K562 (cell line): ENCODE measurements at regions not wholly inside any gene's neighbourhood (a gene's known extent, or its start where the extent isn't known, plus 50 kb on each side); places are given as distances from the start of the nearest gene placed in this dataset.
A peak's percentile ranks its signal among the peaks of the same experiment; 100 is the strongest.

ENCODE experiments used
- ATAC-seq: fragments of 200-7000 bp; cut with Tn5 transposase; 3 replicates; pipeline ENCODE4 v1.9.1; 2020; ENCODE audit warnings: moderate library complexity
- BruUV-seq: library from RNA; stranded (reverse); fragments of 400-500 nt; replicated peaks from 2 replicates; lab custom pipeline; 2021; lab: Mats Ljungman, UMichigan
- CTCF ChIA-PET: fragments of 300-600 bp; formaldehyde crosslinking; extraction: SDS; loops from one replicate; lab custom pipeline; 2021; ENCODE audit warnings: low intra/inter-chr PET ratio; lab: Yijun Ruan, JAX
- POLR2A ChIA-PET: fragments of 300-600, 350-650 bp; sonication (Branson Sonifier 250); formaldehyde crosslinking; extraction: SDS; loops from one replicate; lab custom pipeline; 2021; ENCODE audit warnings: antibody characterized with exemption, inconsistent platforms; lab: Yijun Ruan, JAX
- DNase-seq, 4 experiments: peaks; one replicate each; pipeline versions ENCODE4 v3.0.0 to v3.0.0-alpha.2; 2011 to 2018; ENCODE audit warnings: low spot score in 3 of 4, mixed read lengths in 3 of 4; ENCODE audit errors: extremely low read depth in 1 of 4
- FAIRE-seq: peaks from 2 replicates; lab custom pipeline; 2011; peaks lifted over from hg19 to GRCh38; lab: Jason Lieb, UNC
- H2AFZ ChIP-seq: 2 replicates; pipeline ENCODE4 v1.6.0; 2011; ENCODE audit warnings: low read depth, low read length, control low read depth, inconsistent platforms
- H3K27ac ChIP-seq: fragments of 200-600 bp; 3 replicates; pipeline ENCODE4 v1.8.0; 2011; ENCODE audit warnings: low read depth, mild to moderate bottlenecking, control low read depth, inconsistent platforms, low read length, moderate library complexity, mixed read lengths; ENCODE audit errors: extremely low read depth
- H3K27me3 ChIP-seq, 2 experiments: fragments of 300-600 bp in 1 of 2; 2 replicates in 1 of 2; 3 replicates in 1 of 2; pipeline versions ENCODE4 v1.6.0 to v1.8.0; 2011; ENCODE audit warnings: inconsistent platforms in 2 of 2, low read length in 2 of 2, mild to moderate bottlenecking in 1 of 2, mixed read lengths in 1 of 2, moderate library complexity in 1 of 2; ENCODE audit not compliant: control insufficient read depth in 2 of 2, insufficient read depth in 2 of 2
- H3K36me3 ChIP-seq: fragments of 300-600 bp; 3 replicates; pipeline ENCODE4 v1.8.0; 2011; ENCODE audit warnings: mild to moderate bottlenecking, low read length, inconsistent platforms; ENCODE audit not compliant: control insufficient read depth, insufficient read depth
- H3K4me1 ChIP-seq, 2 experiments: fragments of 200-600 bp in 1 of 2; replicated peaks in 1 of 2; 2 replicates in 1 of 2; 3 replicates in 1 of 2; pipeline versions ENCODE4 v1.5.1 to v1.8.0; 2011; ENCODE audit warnings: inconsistent platforms in 2 of 2, low read length in 2 of 2, mild to moderate bottlenecking in 1 of 2, mixed read lengths in 1 of 2, moderate library complexity in 1 of 2; ENCODE audit not compliant: control insufficient read depth in 2 of 2, insufficient read depth in 2 of 2
- H3K4me2 ChIP-seq: 2 replicates; pipeline ENCODE4 v1.6.1; 2011; ENCODE audit warnings: low read length, control low read depth, inconsistent platforms, mixed read lengths; ENCODE audit not compliant: insufficient read depth
- H3K4me3 ChIP-seq: fragments of 200-600 bp; sonication (generic), shearing (Covaris generic); 2 replicates; pipeline ENCODE4 v1.5.1; 2016; ENCODE audit warnings: control low read depth, inconsistent platforms
- H3K79me2 ChIP-seq: fragments of 200-600 bp; 3 replicates; pipeline ENCODE4 v1.8.0; 2011; ENCODE audit warnings: low read length, inconsistent platforms; ENCODE audit not compliant: control insufficient read depth, insufficient read depth
- H3K9ac ChIP-seq, 2 experiments: 2 replicates each; pipeline versions ENCODE4 v1.6.0 to v1.6.1; 2011; ENCODE audit warnings: low read depth in 2 of 2, low read length in 2 of 2, control low read depth in 1 of 2, inconsistent platforms in 1 of 2, mild to moderate bottlenecking in 1 of 2, mixed read lengths in 1 of 2; ENCODE audit not compliant: insufficient read depth in 1 of 2
- H3K9me1 ChIP-seq: one replicate; pipeline ENCODE4 v1.6.0; 2011; ENCODE audit warnings: inconsistent platforms, mild to moderate bottlenecking, low read length, moderate library complexity; ENCODE audit not compliant: control insufficient read depth, insufficient read depth
- H3K9me3 ChIP-seq: replicated peaks from 2 replicates; pipeline ENCODE4 v1.5.1; 2011; ENCODE audit warnings: low read depth, low read length, inconsistent platforms; ENCODE audit not compliant: control insufficient read depth, insufficient read depth
- H4K20me1 ChIP-seq: replicated peaks from 2 replicates; pipeline ENCODE4 v1.6.1; 2011; ENCODE audit warnings: low read length, inconsistent platforms, mixed read lengths; ENCODE audit not compliant: control insufficient read depth, insufficient read depth
- E2F1 ChIP-seq: sonication (generic); formaldehyde crosslinking; IDR thresholded peaks from 2 replicates; pipeline ENCODE4 v1.8.1; 2023; ENCODE audit warnings: mild to moderate bottlenecking, missing genetic modification reagents, moderate library complexity
- MEIS2 ChIP-seq: fragments of 450-650 bp; IDR thresholded peaks from 2 replicates; pipeline ENCODE4 v1.6.1; 2014; ENCODE audit warnings: mild to moderate bottlenecking; ENCODE audit not compliant: partially characterized antibody
- PPARD ChIP-seq: fragments of 250-450 bp; sonication (Bioruptor Pico); IDR thresholded peaks from 2 replicates; pipeline ENCODE4 v1.8.0; 2022; ENCODE audit warnings: inconsistent platforms, mild to moderate bottlenecking, moderate library complexity
- ZNF696 ChIP-seq: fragments of 250-450 bp; sonication (Bioruptor Pico); conservative IDR thresholded peaks from 2 replicates; pipeline ENCODE4 v1.4.0; 2020; ENCODE audit warnings: mild to moderate bottlenecking, moderate library complexity
- WGBS: fragments of 100-300 bp; shearing (Covaris generic); methylation state at CpG from one replicate; pipeline ENCODE4 v1.1.6; 2016; ENCODE audit warnings: low coverage, mixed read lengths; ENCODE audit not compliant: insufficient coverage; ENCODE audit errors: missing lambda C conversion rate; 5-methylcytosine and 5-hydroxymethylcytosine counted together
- in situ Hi-C: fragments of 300-500 bp; cut with MboI; formaldehyde crosslinking; loops from 4 replicates; pipeline ENCODE4 v1.15.0; 2018; ENCODE audit warnings: inconsistent platforms, mixed read lengths
- intact Hi-C: fragments of 100-400 bp; cut with micrococcal nuclease; formaldehyde crosslinking; loops from 2 replicates; pipeline ENCODE4 v1.14.2; 2022

DNA sequence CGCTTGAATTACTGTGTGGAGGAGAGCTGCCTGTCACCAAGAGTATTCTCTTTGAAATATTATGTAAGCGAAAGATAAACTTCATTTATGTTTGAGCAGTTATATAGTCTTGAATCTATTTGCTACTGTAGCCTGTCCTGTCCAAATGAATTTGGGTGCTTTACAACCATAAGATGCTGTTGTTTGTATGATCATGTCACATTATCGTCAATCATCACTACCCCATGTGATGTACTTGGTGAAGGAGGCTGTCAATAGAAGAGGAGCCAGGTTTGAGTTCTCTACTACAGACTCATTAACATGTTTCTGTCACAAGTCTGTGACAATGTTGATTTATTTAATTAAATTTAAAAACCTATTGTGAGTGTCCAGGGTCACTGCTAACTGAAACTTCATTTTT lies 403.3 kb upstream of the MEF2C start:
- Histone ChIP-seq H3K4me2 (no peak overlapping the region), H2AFZ (no peak overlapping the region), H3K9ac (no peak overlapping the region), H3K27ac (no peak overlapping the region), H3K79me2 (no peaks in the 10 kb centered on the region), H3K27me3 (no peaks in the 10 kb centered on the region), H3K9me3 (no peaks in the 10 kb centered on the region), H3K4me3 (no peak overlapping the region), H3K9me1 (no peaks in the 10 kb centered on the region), H4K20me1 (no peaks in the 10 kb centered on the region), H3K36me3 (no peaks in the 10 kb centered on the region), H3K4me1 (peaks cover 0 to 5% of the 10 kb centered on the region in 2 experiments; a peak in 1 of 5 replicates)
- BruUV-seq: no TSS peak
- intact Hi-C loops: no loop called here
- no peak for TF ChIP-seq PPARD (CRISPR knock-in tag)
- peak; percentile 47 for TF ChIP-seq MEIS2
- TF ChIP-seq E2F1 (CRISPR knock-in tag): no peak
- CTCF ChIA-PET: no interaction called here
- POLR2A ChIA-PET: no interaction called here
- WGBS: 39% methylated on average over 3 of the region's 3 CpGs
- ATAC-seq (no peak), DNase-seq (no peak), FAIRE-seq (no peak)
- in situ Hi-C loops: no loop called here

- no peaks in the 10 kb centered on the region for H3K27me3 ChIP-seq
- DNase-seq (peak in 1 of 4 experiments; percentile 16), ATAC-seq (peak; percentile 37; the same call in 1 of the 3 replicates), FAIRE-seq (no peak)
- WGBS: 58% methylated on average over 3 of the region's 3 CpGs
- intact Hi-C loops: no loop called here
- TF ChIP-seq ZNF696 (CRISPR knock-in tag): no peak
- no peak overlapping the region for H2AFZ ChIP-seq
- BruUV-seq: no TSS peak
- H3K36me3 ChIP-seq: no peaks in the 10 kb centered on the region
- no peaks in the 10 kb centered on the region for H3K79me2 ChIP-seq
- peaks cover 0 to 19% of the 10 kb centered on the region in 2 experiments; a peak in 2 of 5 replicates for H3K4me1 ChIP-seq
- H3K9ac ChIP-seq: no peak overlapping the region
- in situ Hi-C loops: no loop called here
- no peak overlapping the region for H3K27ac ChIP-seq
- H3K4me3 ChIP-seq: no peak overlapping the region
- no peaks in the 10 kb centered on the region for H3K9me1 ChIP-seq
- H4K20me1 ChIP-seq: no peaks in the 10 kb centered on the region
- ChIA-PET CTCF (no interaction called here), POLR2A (no interaction called here)
- H3K9me3 ChIP-seq: no peaks in the 10 kb centered on the region
- H3K4me2 ChIP-seq: no peak overlapping the region
Observed at GRCh38 chr5:89283728-89284493, 400.9 kb upstream of the MEF2C start.
